PC-3 (cell line): ENCODE measurements at regions not wholly inside any gene's neighbourhood (a gene's known extent, or its start where the extent isn't known, plus 50 kb on each side); places are given as distances from the start of the nearest gene placed in this dataset.

Experiments used
- ATAC-seq: fragments of 200-7000 bp; cut with Tn5 transposase; 2 replicates; pipeline ENCODE4 v1.9.1; 2020; ENCODE audit warnings: mild to moderate bottlenecking, moderate library complexity
- BruUV-seq: library from RNA; stranded (reverse); fragments of 400-500 nt; replicated peaks from 2 replicates; lab custom pipeline; 2021; lab: Mats Ljungman, UMichigan
- CTCF ChIA-PET: fragments of 300-600 bp; sonication (Branson Sonifier 250); formaldehyde crosslinking; loops from one replicate; lab custom pipeline; 2022; ENCODE audit warnings: antibody characterized with exemption; lab: Charles Lee
- POLR2A ChIA-PET: fragments of 300-600 bp; sonication (Branson Sonifier 250); formaldehyde crosslinking; loops from one replicate; lab custom pipeline; 2022; ENCODE audit warnings: antibody characterized with exemption; ENCODE audit not compliant: unreplicated experiment; lab: Charles Lee
- DNase-seq: peaks from one replicate; pipeline ENCODE4 v3.0.0-alpha.2; 2015
- H2AFZ ChIP-seq: fragments of 300-600 bp; sonication (generic); 2 replicates; pipeline ENCODE4 v1.6.0; 2016; ENCODE audit warnings: antibody characterized with exemption, low read length
- H3F3A ChIP-seq: fragments of 300-600 bp; sonication (generic); one replicate; pipeline ENCODE4 v1.6.0; 2017; ENCODE audit warnings: antibody characterized with exemption, low read length, control low read depth, mild to moderate bottlenecking; ENCODE audit not compliant: unreplicated experiment
- H3K27ac ChIP-seq: fragments of 300-600 bp; sonication (generic); 2 replicates; pipeline ENCODE4 v1.5.1; 2016; ENCODE audit warnings: mild to moderate bottlenecking, low read length
- H3K27me3 ChIP-seq: fragments of 300-600 bp; sonication (generic); 2 replicates; pipeline ENCODE4 v1.6.1; 2016; ENCODE audit warnings: low read length, mixed read lengths
- H3K36me3 ChIP-seq: fragments of 300-600 bp; sonication (generic); 2 replicates; pipeline ENCODE4 v1.6.1; 2016; ENCODE audit warnings: low read depth, mixed run types, low read length, mixed read lengths
- H3K4me1 ChIP-seq: fragments of 300-600 bp; sonication (generic); 2 replicates; pipeline ENCODE4 v1.5.1; 2016; ENCODE audit warnings: low read length; ENCODE audit not compliant: insufficient read depth
- H3K4me2 ChIP-seq: fragments of 300-600 bp; sonication (generic); 2 replicates; pipeline ENCODE4 v1.6.0; 2016; ENCODE audit warnings: low read length
- H3K4me3 ChIP-seq: fragments of 300-600 bp; sonication (generic); 2 replicates; pipeline ENCODE4 v1.5.1; 2016; ENCODE audit warnings: mild to moderate bottlenecking, low read length, mixed read lengths
- H3K79me2 ChIP-seq: fragments of 300-600 bp; sonication (generic); 2 replicates; pipeline ENCODE4 v1.6.1; 2017; ENCODE audit warnings: low read length, mixed read lengths
- H3K9ac ChIP-seq: fragments of 300-600 bp; sonication (generic); 2 replicates; pipeline ENCODE4 v1.6.0; 2016; ENCODE audit warnings: mild to moderate bottlenecking, low read length
- H3K9me2 ChIP-seq: fragments of 300-600 bp; sonication (generic); replicated peaks from 2 replicates; pipeline ENCODE4 v1.6.1; 2016; ENCODE audit warnings: mixed run types, low read length, mixed read lengths
- H3K9me3 ChIP-seq: fragments of 300-600 bp; sonication (generic); 2 replicates; pipeline ENCODE4 v1.6.1; 2016; ENCODE audit warnings: low read length, mixed read lengths
- H4K20me1 ChIP-seq: fragments of 300-600 bp; sonication (generic); 2 replicates; pipeline ENCODE4 v1.6.1; 2016; ENCODE audit warnings: low read length, mixed read lengths
- CTCF ChIP-seq: fragments of 300-600 bp; sonication (generic); conservative IDR thresholded peaks from 2 replicates; pipeline ENCODE4 v1.5.1; 2017; ENCODE audit warnings: antibody characterized with exemption, low read depth, mild to moderate bottlenecking, low read length
- EZH2 ChIP-seq: fragments of 300-600 bp; sonication (generic); IDR thresholded peaks from one replicate; pipeline ENCODE4 v1.6.1; 2017; ENCODE audit warnings: antibody characterized with exemption, mild to moderate bottlenecking, low read length; ENCODE audit not compliant: unreplicated experiment
- EZH2phosphoT487 ChIP-seq: fragments of 300-600 bp; sonication (generic); IDR thresholded peaks from 2 replicates; pipeline ENCODE4 v1.6.1; 2018; ENCODE audit warnings: mild to moderate bottlenecking, antibody characterized with exemption, low read length, borderline replicate concordance
- intact Hi-C: fragments of 100-400 bp; cut with micrococcal nuclease; formaldehyde crosslinking; loops from 2 replicates; pipeline ENCODE4 v1.9.0; 2023

GRCh38 chr12:70032076-70032475 lies 207.0 kb downstream of the MYRFL start:
- H3K36me3 ChIP-seq, result no peaks in the 10 kb centered on the region
- ChIA-PET CTCF (no interaction called here), POLR2A (no interaction called here)
- no peaks in the 10 kb centered on the region for H3K79me2 ChIP-seq
- no TSS peak for BruUV-seq
- ATAC-seq, result no peak
- H3K9me3 ChIP-seq, result no peaks in the 10 kb centered on the region
- H2AFZ ChIP-seq, result no peak overlapping the region
- no peaks in the 10 kb centered on the region for H3K4me1 ChIP-seq
- no peaks in the 10 kb centered on the region for H3K27me3 ChIP-seq
- H3F3A ChIP-seq, result no peaks in the 10 kb centered on the region
- TF ChIP-seq EZH2phosphoT487 (no peak), EZH2 (no peak), CTCF (no peak)
- no peak for DNase-seq
- H3K4me2 ChIP-seq, result no peak overlapping the region
- no peak overlapping the region for H3K4me3 ChIP-seq
- H3K27ac ChIP-seq, result no peak overlapping the region
- H3K9me2 ChIP-seq, result no peaks in the 10 kb centered on the region
- intact Hi-C loops, result no loop called here
- no peaks in the 10 kb centered on the region for H4K20me1 ChIP-seq
- H3K9ac ChIP-seq, result no peak overlapping the region

GRCh38 chr12:70033310-70033709 lies 208.3 kb downstream of the MYRFL start:
- no TSS peak for BruUV-seq
- TF ChIP-seq EZH2, result no peak
- Histone ChIP-seq H3F3A (no peaks in the 10 kb centered on the region), H3K36me3 (no peaks in the 10 kb centered on the region), H3K79me2 (no peaks in the 10 kb centered on the region), H4K20me1 (no peaks in the 10 kb centered on the region), H3K9me3 (no peaks in the 10 kb centered on the region), H3K4me3 (no peak overlapping the region), H3K27me3 (no peaks in the 10 kb centered on the region), H3K9me2 (no peaks in the 10 kb centered on the region), H2AFZ (no peak overlapping the region), H3K9ac (no peak overlapping the region), H3K27ac (no peak overlapping the region), H3K4me1 (no peaks in the 10 kb centered on the region), H3K4me2 (no peak overlapping the region)
- ChIA-PET CTCF (no interaction called here), POLR2A (no interaction called here)
- ATAC-seq, result no peak
- DNase-seq, result no peak
- intact Hi-C loops, result no loop called here

GRCh38 chr12:70040141-70040540 lies 203.1 kb upstream of the CNOT2 start:
- H3K27ac ChIP-seq, result no peak overlapping the region
- ATAC-seq (no peak), DNase-seq (no peak)
- H3K79me2 ChIP-seq, result no peaks in the 10 kb centered on the region
- no peak overlapping the region for H3K4me3 ChIP-seq
- no peak overlapping the region for H2AFZ ChIP-seq
- TF ChIP-seq CTCF, result no peak
- no peaks in the 10 kb centered on the region for H3K27me3 ChIP-seq
- H3F3A ChIP-seq, result no peaks in the 10 kb centered on the region
- no peak overlapping the region for H3K4me2 ChIP-seq
- H3K9me2 ChIP-seq, result no peaks in the 10 kb centered on the region
- no peak overlapping the region for H3K9ac ChIP-seq
- CTCF ChIA-PET, result no interaction called here
- intact Hi-C loops, result no loop called here
- H3K4me1 ChIP-seq, result peaks cover 12% of the 10 kb centered on the region
- H3K36me3 ChIP-seq, result no peaks in the 10 kb centered on the region
- POLR2A ChIA-PET, result no interaction called here
- no TSS peak for BruUV-seq
- no peaks in the 10 kb centered on the region for H4K20me1 ChIP-seq
- no peaks in the 10 kb centered on the region for H3K9me3 ChIP-seq
